WTC11 (cell line): ENCODE measurements at regions not wholly inside any gene's neighbourhood (a gene's known extent, or its start where the extent isn't known, plus 50 kb on each side); places are given as distances from the start of the nearest gene placed in this dataset.

Experiments used
- ATF2 ChIP-seq: sonication (generic); formaldehyde crosslinking; IDR thresholded peaks from 2 replicates; pipeline ENCODE4 v1.8.1; 2022; ENCODE audit warnings: low read depth, missing genetic modification reagents, borderline replicate concordance
- CTCF ChIP-seq: fragments of 200-600 bp; IDR thresholded peaks from 2 replicates; pipeline ENCODE4 v1.8.0; 2022; ENCODE audit warnings: antibody characterized with exemption
- FOXJ3 ChIP-seq: sonication (generic); formaldehyde crosslinking; IDR thresholded peaks from 2 replicates; pipeline ENCODE4 v1.9.0; 2021; ENCODE audit warnings: missing genetic modification reagents, mild to moderate bottlenecking, borderline replicate concordance
- GRHL2 ChIP-seq: fragments of 250-450 bp; sonication (Bioruptor Pico); IDR thresholded peaks from 2 replicates; pipeline ENCODE4 v1.8.0; 2022; ENCODE audit warnings: mild to moderate bottlenecking, moderate library complexity; ENCODE audit not compliant: insufficient replicate concordance, severe bottlenecking
- HMGXB4 ChIP-seq: sonication (generic); formaldehyde crosslinking; IDR thresholded peaks from 2 replicates; pipeline ENCODE4 v1.8.1; 2023; ENCODE audit warnings: mild to moderate bottlenecking, moderate library complexity, missing genetic modification reagents
- KAT7 ChIP-seq: sonication (generic); formaldehyde crosslinking; IDR thresholded peaks from 2 replicates; pipeline ENCODE4 v1.8.1; 2023; ENCODE audit warnings: missing genetic modification reagents, mild to moderate bottlenecking, borderline replicate concordance
- NFE2L1 ChIP-seq: sonication (generic); formaldehyde crosslinking; IDR thresholded peaks from 2 replicates; pipeline ENCODE4 v1.8.1; 2023; ENCODE audit warnings: missing genetic modification reagents
- RORB ChIP-seq: fragments of 250-450 bp; sonication (Bioruptor Pico); IDR thresholded peaks from 2 replicates; pipeline ENCODE4 v1.9.0; 2021; ENCODE audit warnings: mild to moderate bottlenecking
- USF1 ChIP-seq: sonication (generic); formaldehyde crosslinking; IDR thresholded peaks from 2 replicates; pipeline ENCODE4 v1.8.0; 2022; ENCODE audit warnings: mild to moderate bottlenecking, missing genetic modification reagents
- ZBTB43 ChIP-seq: sonication (generic); formaldehyde crosslinking; IDR thresholded peaks from 2 replicates; pipeline ENCODE4 v1.8.1; 2023; ENCODE audit warnings: mild to moderate bottlenecking, missing genetic modification reagents
- ZMAT4 ChIP-seq: fragments of 250-450 bp; sonication (Bioruptor Pico); IDR thresholded peaks from 2 replicates; pipeline ENCODE4 v1.9.0; 2021; ENCODE audit warnings: mild to moderate bottlenecking
- ZNF121 ChIP-seq: sonication (generic); formaldehyde crosslinking; IDR thresholded peaks from 2 replicates; pipeline ENCODE4 v1.8.0; 2023; ENCODE audit warnings: missing genetic modification reagents
- ZNF138 ChIP-seq: sonication (generic); formaldehyde crosslinking; conservative IDR thresholded peaks from 2 replicates; pipeline ENCODE4 v1.8.1; 2022; ENCODE audit warnings: mild to moderate bottlenecking, moderate library complexity, missing genetic modification reagents
- ZSCAN18 ChIP-seq: fragments of 250-450 bp; sonication (Bioruptor Pico); IDR thresholded peaks from 2 replicates; pipeline ENCODE4 v2.1.2; 2022; ENCODE audit warnings: mild to moderate bottlenecking, moderate library complexity

- TF ChIP-seq ZNF121 (CRISPR knock-in tag) = no peak
- TF ChIP-seq GRHL2 (CRISPR knock-in tag) = no peak
- no peak for TF ChIP-seq NFE2L1 (CRISPR knock-in tag)
- no peak for TF ChIP-seq ZBTB43 (CRISPR knock-in tag)
- TF ChIP-seq RORB (CRISPR knock-in tag) = no peak
- no peak for TF ChIP-seq CTCF
- no peak for TF ChIP-seq ATF2
- no peak for TF ChIP-seq FOXJ3
- TF ChIP-seq ZNF138 (CRISPR knock-in tag) = no peak
- TF ChIP-seq USF1 (CRISPR knock-in tag) = no peak
- no peak for TF ChIP-seq HMGXB4
- no peak for TF ChIP-seq ZMAT4 (CRISPR knock-in tag)
- no peak for TF ChIP-seq ZSCAN18 (CRISPR knock-in tag)
- no peak for TF ChIP-seq KAT7 (CRISPR knock-in tag)
Measured at GRCh38 chr4:14180166-14180565, 552.6 kb upstream of the BOD1L1 start.
